Cardiac septum (tissue), 1 donor: ENCODE measurements at regions not wholly inside any gene's neighbourhood (a gene's known extent, or its start where the extent isn't known, plus 50 kb on each side); places are given as distances from the start of the nearest gene placed in this dataset.
"Not testable (repeated sequence)": the region's sequence is repeated elsewhere in the genome, so short reads cannot be mapped to it uniquely, and the experiment has no call there.

ENCODE experiments used
- DNase-seq: peaks from one replicate; pipeline ENCODE4 v3.0.0-alpha.2; 2020; ENCODE audit warnings: low spot score
- intact Hi-C: fragments of 100-400 bp; cut with DNase I; formaldehyde crosslinking; loops from one replicate; pipeline ENCODE4 v1.14.0; 2022
- donor health status: DM: no; HTN: no; CAD: no.

- no peak for DNase-seq
- intact Hi-C loops, result no loop called here
These were observed 59.1 kb upstream of the OGFRL1 start for GRCh38 chr6:71229477-71229876.

- intact Hi-C loops, result not testable (repeated sequence)
These were observed 55.7 kb upstream of the OGFRL1 start for GRCh38 chr6:71232890-71233289.

GRCh38 chr6:71236926-71237434 is 51.6 kb upstream of the OGFRL1 start:
- no peak for DNase-seq
- intact Hi-C loops, result no loop called here

More at GRCh38 chr6:71232890-71233289, 55.7 kb upstream of the OGFRL1 start:
- not testable (repeated sequence) for DNase-seq

GRCh38 chr6:71238351-71238750 is 50.3 kb upstream of the OGFRL1 start:
- DNase-seq, result no peak
- intact Hi-C loops, result no loop called here
